Fibroblast of the aortic adventitia (primary cell): ENCODE measurements at regions not wholly inside any gene's neighbourhood (a gene's known extent, or its start where the extent isn't known, plus 50 kb on each side); places are given as distances from the start of the nearest gene placed in this dataset.

ENCODE experiments used
- DNase-seq: peaks from one replicate; pipeline ENCODE4 v3.0.0-alpha.2; 2010; ENCODE audit warnings: low read depth
- H3K4me3 ChIP-seq: 2 replicates; pipeline ENCODE4 v1.5.1; 2011; ENCODE audit warnings: low read depth, mild to moderate bottlenecking, control low read depth, low read length, moderate library complexity
- TF ChIP-seq, protein P1 (sequence below): IDR thresholded peaks from 2 replicates; pipeline ENCODE4 v1.5.1; 2011; ENCODE audit warnings: mild to moderate bottlenecking, low read length, control low read depth, inconsistent platforms; ENCODE audit not compliant: insufficient read depth

DNA sequence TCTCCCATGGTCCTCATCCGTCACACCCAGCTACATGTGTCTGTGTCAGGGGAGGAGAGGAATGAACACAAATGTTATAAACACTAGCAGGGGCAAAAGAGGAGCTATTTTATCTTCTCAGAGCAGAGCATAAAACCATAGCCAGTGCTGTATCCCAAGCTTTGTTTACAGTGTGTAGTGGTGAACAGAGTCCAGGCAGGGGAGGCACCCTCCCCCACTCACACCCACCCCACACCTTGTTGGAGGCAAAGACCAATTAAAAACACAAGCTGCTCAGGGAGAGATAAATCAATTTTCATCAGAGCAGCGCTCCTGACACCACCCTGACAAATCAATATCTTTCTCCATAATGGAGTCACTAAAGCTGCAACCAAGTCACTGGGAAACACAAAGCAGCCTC is 132.6 kb upstream of the CCL2 start:
- TF ChIP-seq, protein P1, sequence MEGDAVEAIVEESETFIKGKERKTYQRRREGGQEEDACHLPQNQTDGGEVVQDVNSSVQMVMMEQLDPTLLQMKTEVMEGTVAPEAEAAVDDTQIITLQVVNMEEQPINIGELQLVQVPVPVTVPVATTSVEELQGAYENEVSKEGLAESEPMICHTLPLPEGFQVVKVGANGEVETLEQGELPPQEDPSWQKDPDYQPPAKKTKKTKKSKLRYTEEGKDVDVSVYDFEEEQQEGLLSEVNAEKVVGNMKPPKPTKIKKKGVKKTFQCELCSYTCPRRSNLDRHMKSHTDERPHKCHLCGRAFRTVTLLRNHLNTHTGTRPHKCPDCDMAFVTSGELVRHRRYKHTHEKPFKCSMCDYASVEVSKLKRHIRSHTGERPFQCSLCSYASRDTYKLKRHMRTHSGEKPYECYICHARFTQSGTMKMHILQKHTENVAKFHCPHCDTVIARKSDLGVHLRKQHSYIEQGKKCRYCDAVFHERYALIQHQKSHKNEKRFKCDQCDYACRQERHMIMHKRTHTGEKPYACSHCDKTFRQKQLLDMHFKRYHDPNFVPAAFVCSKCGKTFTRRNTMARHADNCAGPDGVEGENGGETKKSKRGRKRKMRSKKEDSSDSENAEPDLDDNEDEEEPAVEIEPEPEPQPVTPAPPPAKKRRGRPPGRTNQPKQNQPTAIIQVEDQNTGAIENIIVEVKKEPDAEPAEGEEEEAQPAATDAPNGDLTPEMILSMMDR = no peak
- H3K4me3 ChIP-seq = no peak overlapping the region
- no peak for DNase-seq

DNA sequence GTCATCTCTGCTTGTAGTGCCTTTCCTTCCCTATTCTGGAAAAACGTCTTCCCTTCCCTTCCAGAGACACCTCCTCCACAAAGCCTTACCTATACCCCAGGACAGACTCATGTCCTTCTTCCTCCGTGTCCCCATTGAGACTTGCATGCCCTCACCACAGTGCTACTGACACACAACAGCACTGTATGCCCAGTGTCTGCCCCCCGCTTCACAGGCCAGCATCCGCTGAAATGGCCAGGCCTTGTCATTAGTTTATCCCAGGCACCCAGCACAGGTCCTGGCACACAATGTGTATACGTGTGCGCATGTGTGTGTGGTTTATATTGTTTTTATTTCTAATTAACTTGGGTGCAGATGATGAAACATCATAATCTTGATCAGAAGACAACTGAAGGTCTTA is 130.1 kb upstream of the CCL2 start:
- DNase-seq = no peak
- TF ChIP-seq, protein P1 = no peak

DNA sequence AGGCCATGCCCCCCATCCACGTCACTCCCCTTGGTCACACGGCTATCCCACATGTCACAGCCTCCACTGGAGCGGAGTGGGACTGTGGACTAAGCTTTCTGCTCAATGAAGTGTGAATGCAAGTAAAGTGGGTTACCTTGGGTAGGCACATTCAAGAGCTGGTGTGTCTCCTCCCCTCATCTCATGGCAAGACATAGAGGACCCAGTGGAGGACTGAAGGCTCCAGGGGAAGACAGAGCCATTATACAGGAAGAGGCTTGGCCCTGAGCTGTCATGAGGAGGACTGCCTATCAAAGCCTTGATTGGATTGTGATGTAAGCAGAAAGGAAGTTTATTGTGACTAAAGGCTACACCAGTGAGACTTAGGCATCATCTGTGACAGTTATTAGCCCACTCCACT is 129.2 kb upstream of the CCL2 start:
- DNase-seq = no peak
- TF ChIP-seq, protein P1 = no peak
- no peak overlapping the region for H3K4me3 ChIP-seq

More for the DNA sequence above, 130.1 kb upstream of the CCL2 start:
- no peak overlapping the region for H3K4me3 ChIP-seq

DNA sequence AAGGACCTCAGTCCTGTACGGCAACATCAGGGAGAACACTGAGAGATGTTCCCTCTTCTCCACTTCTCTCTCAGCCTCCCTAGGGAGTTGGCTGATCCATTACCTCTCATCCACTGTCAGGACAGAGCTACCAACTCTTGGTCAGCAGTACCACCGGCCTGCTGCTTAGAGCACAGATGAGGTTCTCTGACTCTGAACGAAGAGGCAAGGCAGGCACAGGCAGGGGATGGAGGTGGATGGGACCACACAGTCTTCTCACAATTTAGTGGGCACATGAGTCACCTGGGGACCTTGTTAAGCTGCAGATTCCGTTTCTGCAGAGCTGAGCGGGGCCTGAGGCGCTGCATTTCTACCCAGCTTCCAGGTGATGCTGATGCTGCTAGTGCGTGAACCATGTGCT is 128.6 kb upstream of the CCL2 start:
- TF ChIP-seq, protein P1 = no peak
- no peak for DNase-seq
- H3K4me3 ChIP-seq = no peak overlapping the region

DNA sequence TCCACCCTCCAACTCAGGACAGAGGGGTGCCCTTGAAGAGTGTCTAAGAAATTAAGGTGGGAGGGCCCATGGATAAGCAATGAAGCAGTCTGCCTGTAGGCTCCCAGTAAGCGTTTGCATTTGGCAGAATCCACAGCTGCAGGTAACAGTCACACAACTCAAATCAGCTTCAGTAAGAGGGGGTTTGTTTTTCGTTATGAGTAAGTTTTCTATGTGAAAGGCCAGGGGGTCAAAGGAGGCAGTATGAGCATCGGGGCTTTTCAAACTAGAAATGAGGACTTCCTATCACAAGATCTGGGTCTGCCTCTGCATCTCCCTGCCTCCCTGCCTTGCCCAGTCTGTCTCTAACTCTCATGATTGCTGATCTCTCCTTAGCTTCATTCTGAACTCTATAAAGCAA is 128.1 kb upstream of the CCL2 start:
- H3K4me3 ChIP-seq = no peak overlapping the region
- TF ChIP-seq, protein P1 = no peak
- no peak for DNase-seq

DNA sequence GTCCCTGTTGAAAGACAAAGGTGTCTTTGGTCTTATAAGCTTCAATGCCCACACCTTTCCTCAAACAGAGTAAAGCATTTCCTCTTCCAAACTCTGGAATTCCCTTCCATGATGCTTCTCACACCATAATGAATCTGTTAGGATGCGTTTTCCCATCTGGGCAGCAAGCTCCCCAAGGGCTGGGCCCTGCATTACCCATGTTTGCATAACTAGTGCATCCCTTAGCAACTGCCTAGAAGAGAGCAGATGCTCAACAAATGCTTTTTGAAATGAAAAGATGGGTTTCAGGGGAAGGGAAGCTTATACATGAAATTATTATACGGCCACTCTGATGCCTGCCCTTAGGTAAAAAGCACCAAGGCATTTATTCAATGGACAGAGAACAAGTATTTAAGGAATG is 124.5 kb upstream of the CCL2 start:
- TF ChIP-seq, protein P1 = no peak
- DNase-seq = no peak
- H3K4me3 ChIP-seq = no peak overlapping the region

DNA sequence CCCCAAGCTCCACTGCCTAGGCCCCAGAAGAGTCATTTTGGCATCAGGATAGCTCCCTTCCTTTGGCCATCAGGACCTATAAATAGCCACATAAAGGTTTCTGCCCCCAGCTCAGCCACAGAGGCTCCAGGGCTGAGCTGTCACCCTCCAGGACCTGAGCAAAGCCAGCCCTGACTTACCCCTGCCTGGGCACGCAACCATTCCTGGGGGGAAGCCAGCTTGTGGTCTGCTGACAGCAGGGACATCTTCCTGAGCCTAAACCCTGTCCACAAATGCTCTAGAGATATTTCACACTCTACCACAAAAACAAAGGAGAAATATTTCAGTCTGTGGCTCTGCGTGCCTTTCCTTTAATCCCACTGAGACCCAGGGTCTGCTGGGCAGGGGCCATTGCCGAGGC is 123.7 kb upstream of the CCL2 start:
- DNase-seq = no peak
- TF ChIP-seq, protein P1 = no peak
- H3K4me3 ChIP-seq = no peak overlapping the region
